Lung (tissue), 11 donors: ENCODE measurements at regions not wholly inside any gene's neighbourhood (a gene's known extent, or its start where the extent isn't known, plus 50 kb on each side); places are given as distances from the start of the nearest gene placed in this dataset.

Experiments used
- ATAC-seq: fragments of 200-7000 bp; cut with Tn5 transposase; one replicate; pipeline ENCODE4 v1.9.1; 2020; ENCODE audit warnings: moderate number of reproducible peaks; ENCODE audit not compliant: insufficient read depth, low FRiP score
- DNase-seq, 3 donors: peaks; one replicate each; pipeline ENCODE4 v3.0.0-alpha.2; 2013 to 2017
- H3K27ac ChIP-seq, 2 donors: one replicate each; pipeline ENCODE4 v1.5.1; 2013; ENCODE audit warnings: mild to moderate bottlenecking in 2 of 2, moderate library complexity in 2 of 2, control low read depth in 1 of 2, inconsistent platforms in 1 of 2, low read depth in 1 of 2, low read length in 1 of 2
- H3K27me3 ChIP-seq, 3 donors: one replicate each; pipeline ENCODE4 v1.5.1; 2013; ENCODE audit warnings: low read length in 2 of 3; ENCODE audit not compliant: control insufficient read depth in 3 of 3, insufficient read depth in 3 of 3
- H3K36me3 ChIP-seq, 4 donors: one replicate each; pipeline ENCODE4 v1.5.1; 2013; ENCODE audit warnings: low read length in 4 of 4, mild to moderate bottlenecking in 1 of 4, moderate library complexity in 1 of 4; ENCODE audit not compliant: control insufficient read depth in 4 of 4, insufficient read depth in 4 of 4
- H3K4me1 ChIP-seq, 5 donors: one replicate each; pipeline ENCODE4 v1.5.1; 2013; ENCODE audit warnings: low read length in 5 of 5, mild to moderate bottlenecking in 2 of 5, moderate library complexity in 1 of 5; ENCODE audit not compliant: control insufficient read depth in 5 of 5, insufficient read depth in 5 of 5
- H3K4me3 ChIP-seq: one replicate; pipeline ENCODE4 v1.5.1; 2013; ENCODE audit warnings: mild to moderate bottlenecking, control low read depth, moderate library complexity
- H3K9ac ChIP-seq, 2 donors: one replicate each; pipeline ENCODE4 v1.5.1; 2013; ENCODE audit warnings: low read length in 2 of 2, control low read depth in 1 of 2; ENCODE audit not compliant: insufficient read depth in 1 of 2
- H3K9me3 ChIP-seq, 4 donors: one replicate each; pipeline ENCODE4 v1.5.1; 2013; ENCODE audit warnings: low read length in 3 of 4, mild to moderate bottlenecking in 1 of 4, moderate library complexity in 1 of 4; ENCODE audit not compliant: control insufficient read depth in 4 of 4, insufficient read depth in 3 of 4
- WGBS, 2 donors: extraction: QIAGEN DNeasy Blood & Tissue Kit; methylation state at CpG; one replicate each; pipeline ENCODE4 v1.1.7; 2013; 5-methylcytosine and 5-hydroxymethylcytosine counted together
- TF ChIP-seq, protein P1 (sequence below): IDR thresholded peaks from 2 replicates; pipeline ENCODE4 v1.5.1; 2012; ENCODE audit warnings: mild to moderate bottlenecking; ENCODE audit errors: control extremely low read depth, extremely low read depth
- donor health status: control.
- donor health status: control.
- donor health status: Bipolar disorder and iron deficiency.
- donor health status: healthy.
- donor health status: DM: yes; HTN: yes; CAD: no.

DNA sequence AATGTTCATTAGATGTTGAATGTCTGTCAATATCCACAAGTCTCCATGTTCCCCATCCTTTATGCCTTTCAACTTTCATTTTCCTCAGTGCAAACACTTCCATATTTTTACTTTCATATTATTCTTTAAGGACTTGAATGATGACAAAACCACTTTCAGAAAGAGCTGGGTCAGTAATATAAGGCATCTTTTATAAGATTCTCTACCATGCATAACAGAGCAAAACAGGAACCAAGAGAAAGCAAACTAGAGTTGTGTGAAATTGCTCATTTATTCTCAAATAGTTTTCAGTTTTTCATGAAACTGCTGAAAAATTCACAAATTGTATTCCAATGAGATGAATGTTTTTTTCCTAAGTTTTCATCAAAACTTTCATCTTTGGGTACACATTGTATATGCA, 1247.6 kb downstream of the PCDH17 start:
- no peak overlapping the region for H3K9ac ChIP-seq
- H3K9me3 ChIP-seq, result no peaks in the 10 kb centered on the region
- no peak overlapping the region for H3K27ac ChIP-seq
- no peaks in the 10 kb centered on the region for H3K4me1 ChIP-seq
- no peaks in the 10 kb centered on the region for H3K27me3 ChIP-seq
- no peak overlapping the region for H3K4me3 ChIP-seq
- TF ChIP-seq, protein P1, sequence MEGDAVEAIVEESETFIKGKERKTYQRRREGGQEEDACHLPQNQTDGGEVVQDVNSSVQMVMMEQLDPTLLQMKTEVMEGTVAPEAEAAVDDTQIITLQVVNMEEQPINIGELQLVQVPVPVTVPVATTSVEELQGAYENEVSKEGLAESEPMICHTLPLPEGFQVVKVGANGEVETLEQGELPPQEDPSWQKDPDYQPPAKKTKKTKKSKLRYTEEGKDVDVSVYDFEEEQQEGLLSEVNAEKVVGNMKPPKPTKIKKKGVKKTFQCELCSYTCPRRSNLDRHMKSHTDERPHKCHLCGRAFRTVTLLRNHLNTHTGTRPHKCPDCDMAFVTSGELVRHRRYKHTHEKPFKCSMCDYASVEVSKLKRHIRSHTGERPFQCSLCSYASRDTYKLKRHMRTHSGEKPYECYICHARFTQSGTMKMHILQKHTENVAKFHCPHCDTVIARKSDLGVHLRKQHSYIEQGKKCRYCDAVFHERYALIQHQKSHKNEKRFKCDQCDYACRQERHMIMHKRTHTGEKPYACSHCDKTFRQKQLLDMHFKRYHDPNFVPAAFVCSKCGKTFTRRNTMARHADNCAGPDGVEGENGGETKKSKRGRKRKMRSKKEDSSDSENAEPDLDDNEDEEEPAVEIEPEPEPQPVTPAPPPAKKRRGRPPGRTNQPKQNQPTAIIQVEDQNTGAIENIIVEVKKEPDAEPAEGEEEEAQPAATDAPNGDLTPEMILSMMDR, result no peak
- no peaks in the 10 kb centered on the region for H3K36me3 ChIP-seq
- DNase-seq, result no peak
- ATAC-seq, result no peak

DNA sequence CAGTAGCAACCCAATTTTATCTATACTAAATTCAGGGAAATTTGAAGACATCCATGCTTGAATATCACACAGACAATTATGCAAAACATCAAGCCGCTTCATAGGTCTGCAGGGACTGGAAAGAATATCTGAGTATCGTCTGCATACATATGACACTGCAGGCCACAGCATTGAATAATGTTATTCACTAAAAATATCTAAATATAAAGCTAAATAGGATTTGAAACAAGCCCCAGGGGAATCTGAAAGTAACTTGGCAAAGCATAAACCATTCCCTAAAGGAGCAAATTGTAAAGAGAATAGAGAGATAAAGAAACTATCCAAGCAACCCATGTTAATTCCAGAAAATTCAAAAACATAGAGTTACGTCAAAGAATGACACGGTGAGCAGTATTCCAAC, 1251.0 kb downstream of the PCDH17 start:
- Histone ChIP-seq H3K4me1 (peaks cover 0 to 5% (median 0%) of the 10 kb centered on the region in 5 donors), H3K9me3 (no peaks in the 10 kb centered on the region), H3K27me3 (no peaks in the 10 kb centered on the region), H3K9ac (no peak overlapping the region), H3K4me3 (no peak overlapping the region), H3K27ac (no peak overlapping the region), H3K36me3 (no peaks in the 10 kb centered on the region)
- TF ChIP-seq, protein P1, result no peak
- DNase-seq (no peak), ATAC-seq (no peak)
- whole genome bisulfite sequencing, 2 donors, result 81 to 93% methylated on average over 4 of the region's 4 CpGs

DNA sequence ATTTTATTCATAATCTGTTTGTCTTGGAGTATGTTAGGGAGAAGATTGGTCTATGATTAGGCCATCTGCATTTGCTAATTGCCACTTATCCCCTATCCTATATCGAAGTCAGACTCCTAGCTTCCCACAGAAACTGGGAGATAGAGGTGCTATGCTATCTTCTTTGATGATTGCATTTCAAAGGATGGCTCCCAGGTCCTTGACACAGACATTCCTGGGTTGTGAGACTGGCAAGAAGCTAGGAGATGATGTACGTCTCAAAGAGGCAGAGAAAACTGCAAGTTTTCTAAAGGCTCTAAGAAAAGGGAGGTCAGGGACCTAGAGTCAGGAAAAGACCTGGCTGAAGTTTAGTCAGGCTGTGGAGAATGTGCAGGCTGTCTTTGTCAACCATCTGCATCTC, 1251.9 kb downstream of the PCDH17 start:
- H3K9me3 ChIP-seq, result no peaks in the 10 kb centered on the region
- H3K4me3 ChIP-seq, result no peak overlapping the region
- WGBS, 2 donors, result 73 to 79% methylated on average over 2 of the region's 2 CpGs
- H3K36me3 ChIP-seq, result no peaks in the 10 kb centered on the region
- no peak for DNase-seq
- H3K27me3 ChIP-seq, result no peaks in the 10 kb centered on the region
- TF ChIP-seq, protein P1, result no peak
- no peak for ATAC-seq
- no peak overlapping the region for H3K27ac ChIP-seq
- H3K9ac ChIP-seq, result no peak overlapping the region
- peaks cover 0 to 5% (median 0%) of the 10 kb centered on the region in 5 donors for H3K4me1 ChIP-seq
